ENCODE measurements at regions not wholly inside any gene's neighbourhood (a gene's known extent, or its start where the extent isn't known, plus 50 kb on each side); places are given as distances from the start of the nearest gene placed in this dataset.

DNA sequence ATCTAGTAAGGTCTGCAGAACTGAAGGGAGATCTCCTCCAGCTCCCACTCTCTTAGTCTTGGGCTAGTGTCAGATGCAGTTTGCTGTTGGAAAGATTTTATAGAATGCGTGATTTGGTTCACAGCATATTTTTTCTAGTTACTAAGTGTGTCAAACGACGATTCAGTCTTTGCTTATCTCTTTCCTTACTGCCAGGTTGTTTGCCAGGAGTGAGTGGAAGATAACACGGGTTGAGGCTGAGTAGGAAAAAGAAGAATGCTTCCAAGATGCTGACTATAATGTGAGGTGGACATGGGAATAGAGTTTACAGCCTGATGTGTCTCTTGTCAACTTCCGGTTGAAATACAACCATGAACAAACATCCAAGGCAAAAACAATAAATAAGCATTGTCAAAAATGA, 141.4 kb downstream of the GDAP2 start:
- Histone ChIP-seq H3K4me1 (replicated peaks in 1 of 4; ENCODE audit: control insufficient read depth in 3 of 4, insufficient read depth in 4 of 4, low read length in 3 of 4) (no peaks in the 10 kb centered on the region), H2AFZ (ENCODE audit: low read length) (no peak overlapping the region), H3K9ac (replicated peaks in 1 of 4; ENCODE audit: extremely low read depth in 1 of 4, low read depth in 3 of 4, low read length in 3 of 4) (no peak overlapping the region), H2BK15ac (ENCODE audit: low read length) (no peak overlapping the region), H3K23me2 (ENCODE audit: low read depth, low read length) (no peaks in the 10 kb centered on the region), H3K79me2 (ENCODE audit: control insufficient read depth in 1 of 2, insufficient read depth in 2 of 2, low read length in 2 of 2) (no peaks in the 10 kb centered on the region), H4K5ac (ENCODE audit: insufficient read length, low read depth, low read length) (no peak overlapping the region), H3K4me2 (ENCODE audit: insufficient read depth in 1 of 2, low read depth in 2 of 2, low read length in 2 of 2) (no peak overlapping the region), H3K18ac (ENCODE audit: extremely low read depth, low read length) (no peak overlapping the region), H3K14ac (ENCODE audit: insufficient read length) (no peak overlapping the region), H3K23ac (ENCODE audit: insufficient read length) (no peak overlapping the region), H3K36me3 (ENCODE audit: control insufficient read depth in 2 of 4, insufficient read depth in 4 of 4, low read length in 3 of 4) (no peaks in the 10 kb centered on the region), H3K27me3 (replicated peaks in 1 of 4; ENCODE audit: control insufficient read depth in 3 of 4, extremely low read depth in 1 of 4, insufficient read depth in 3 of 4, low read length in 3 of 4) (no peaks in the 10 kb centered on the region), H3K4ac (replicated peaks; ENCODE audit: insufficient read length, low read depth, low read length) (no peak overlapping the region), H2BK120ac (replicated peaks; ENCODE audit: low read depth, low read length) (no peak overlapping the region), H2BK20ac (ENCODE audit: low read length) (no peak overlapping the region), H3K9me3 (ENCODE audit: insufficient read depth in 2 of 2, low read depth in 1 of 2, low read length in 1 of 2) (no peaks in the 10 kb centered on the region), H3K4me3 (ENCODE audit: extremely low read depth in 1 of 4, insufficient read depth in 2 of 4, low read depth in 3 of 4, low read length in 4 of 4) (no peak overlapping the region), H2AK5ac (ENCODE audit: low read depth, low read length) (no peak overlapping the region), H4K91ac (replicated peaks; ENCODE audit: insufficient read length, low read length) (no peak overlapping the region), H2BK12ac (ENCODE audit: low read depth, low read length) (no peak overlapping the region), H4K8ac (ENCODE audit: extremely low read depth, insufficient read depth, low read length) (no peak overlapping the region), H2BK5ac (ENCODE audit: low read depth, low read length) (no peak overlapping the region), H3K79me1 (ENCODE audit: low read depth, low read length) (no peaks in the 10 kb centered on the region), H3K56ac (replicated peaks; ENCODE audit: insufficient read length, low read depth, low read length) (no peak overlapping the region), H3K27ac (ENCODE audit: low read depth, low read length) (no peak overlapping the region), H4K20me1 (replicated peaks in 1 of 2; ENCODE audit: control insufficient read depth in 1 of 2, insufficient read depth in 2 of 2, low read length in 2 of 2) (no peaks in the 10 kb centered on the region)
- ChIA-PET POLR2A (ENCODE audit: partially characterized antibody) (no interaction called here), CTCF (ENCODE audit: partially characterized antibody) (interaction anchor here (0.5 to 1.1 kb wide), 2 partner anchors 226 to 338 kb away, joined by 3 read pairs; no protein-coding TSS in a partner anchor)
- no peak for DNase-seq (ENCODE audit: low read depth in 1 of 2, low spot score in 2 of 2)
- 85% methylated on average over 5 of the region's 5 CpGs; no CpG with 5 or more reads in 1 of the 2 experiments for WGBS, 2 experiments (ENCODE audit: extremely low coverage in 1 of 2, insufficient coverage in 1 of 2, insufficient read length in 1 of 2, insufficient replicate concordance in 2 of 2, low coverage in 1 of 2, low lambda C conversion rate in 2 of 2, missing lambda C conversion rate in 1 of 2)
- no peak for FAIRE-seq
- TF ChIP-seq SUZ12 (IDR thresholded peaks at IDR 0.05; ENCODE audit: low read length) (no peak), CTBP2 (IDR thresholded peaks at IDR 0.05; ENCODE audit: borderline replicate concordance, insufficient read depth, insufficient read length, low read length) (no peak), FOSL1 (IDR thresholded peaks at IDR 0.05; ENCODE audit: insufficient read depth, low read depth, low read length) (no peak), MAFK (IDR thresholded peaks at IDR 0.05; ENCODE audit: low read depth, low read length) (no peak), PHF8 (conservative IDR thresholded peaks at IDR 0.05; ENCODE audit: low read depth, low read length) (no peak), BACH1 (IDR thresholded peaks at IDR 0.05; ENCODE audit: low read length) (no peak), CBX5 (IDR thresholded peaks at IDR 0.05; ENCODE audit: low read depth, low read length) (no peak), CEBPB (IDR thresholded peaks at IDR 0.05; ENCODE audit: low read depth, low read length) (no peak), RNF2 (IDR thresholded peaks at IDR 0.05; ENCODE audit: borderline replicate concordance, low read depth, low read length, missing control alignments, poor library complexity, severe bottlenecking) (no peak), EGR1 (IDR thresholded peaks at IDR 0.05; ENCODE audit: borderline replicate concordance, low read depth, low read length) (no peak), POU5F1 (IDR thresholded peaks at IDR 0.05; ENCODE audit: low read depth, low read length) (no peak), NANOG (IDR thresholded peaks at IDR 0.05; ENCODE audit: insufficient read depth, low read depth, low read length, poor library complexity, severe bottlenecking) (no peak), RBBP5 (IDR thresholded peaks at IDR 0.05; ENCODE audit: borderline replicate concordance, low read depth, low read length) (no peak)
- TF ChIP-seq, protein P1, sequence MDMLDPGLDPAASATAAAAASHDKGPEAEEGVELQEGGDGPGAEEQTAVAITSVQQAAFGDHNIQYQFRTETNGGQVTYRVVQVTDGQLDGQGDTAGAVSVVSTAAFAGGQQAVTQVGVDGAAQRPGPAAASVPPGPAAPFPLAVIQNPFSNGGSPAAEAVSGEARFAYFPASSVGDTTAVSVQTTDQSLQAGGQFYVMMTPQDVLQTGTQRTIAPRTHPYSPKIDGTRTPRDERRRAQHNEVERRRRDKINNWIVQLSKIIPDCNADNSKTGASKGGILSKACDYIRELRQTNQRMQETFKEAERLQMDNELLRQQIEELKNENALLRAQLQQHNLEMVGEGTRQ (IDR thresholded peaks at IDR 0.05; ENCODE audit: low read length) = no peak

Measured in H1 (cell line).